ENCODE measurements at regions not wholly inside any gene's neighbourhood (a gene's known extent, or its start where the extent isn't known, plus 50 kb on each side); places are given as distances from the start of the nearest gene placed in this dataset.

- Mint-ChIP-seq H3K4me3 (no peak overlapping the region), H3K27ac (no peak overlapping the region), H3K36me3 (no peaks in the 10 kb centered on the region), H3K27me3 (ENCODE audit: low read depth in 3 of 3) (no peaks in the 10 kb centered on the region), H3K4me1 (no peaks in the 10 kb centered on the region), H3K9me3 (peaks cover 0 to 7% (median 1%) of the 10 kb centered on the region in 7 donors)
- H3K4me2 ChIP-seq (replicated peaks; ENCODE audit: extremely low read depth, low read length, poor library complexity, severe bottlenecking) = no peak overlapping the region
- H3K27ac ChIP-seq (ENCODE audit: low read depth in 1 of 2, low read length in 2 of 2) = no peak overlapping the region
- H3K79me2 ChIP-seq (ENCODE audit: insufficient read depth, low read length) = no peaks in the 10 kb centered on the region
- H3K27me3 ChIP-seq (ENCODE audit: control insufficient read depth in 2 of 2, insufficient read depth in 2 of 2, low read length in 2 of 2) = no peaks in the 10 kb centered on the region
- DNase-seq = no peak
- no peaks in the 10 kb centered on the region for H4K20me1 ChIP-seq (ENCODE audit: insufficient read depth, low read length)
- no peaks in the 10 kb centered on the region for H3K36me3 ChIP-seq (replicated peaks in 1 of 2; ENCODE audit: control insufficient read depth in 1 of 2, insufficient read depth in 2 of 2, low read length in 2 of 2)
- no peak overlapping the region for H3K4me3 ChIP-seq (replicated peaks in 1 of 3; ENCODE audit: low read depth in 2 of 3, low read length in 3 of 3)
- H3K4me1 ChIP-seq (ENCODE audit: control insufficient read depth in 1 of 2, insufficient read depth in 2 of 2, low read length in 2 of 2) = no peaks in the 10 kb centered on the region
- WGBS (ENCODE audit: insufficient coverage) = no CpG with 5 or more reads among the region's 1 CpG
- intact Hi-C loops (cut with micrococcal nuclease) = no loop called here
- no peak overlapping the region for H3K9ac ChIP-seq (ENCODE audit: insufficient read depth, low read length, poor library complexity, severe bottlenecking)
- H2AFZ ChIP-seq (ENCODE audit: insufficient read depth, low read depth, low read length, poor library complexity, severe bottlenecking) = no peak overlapping the region
- TF ChIP-seq, protein P1, sequence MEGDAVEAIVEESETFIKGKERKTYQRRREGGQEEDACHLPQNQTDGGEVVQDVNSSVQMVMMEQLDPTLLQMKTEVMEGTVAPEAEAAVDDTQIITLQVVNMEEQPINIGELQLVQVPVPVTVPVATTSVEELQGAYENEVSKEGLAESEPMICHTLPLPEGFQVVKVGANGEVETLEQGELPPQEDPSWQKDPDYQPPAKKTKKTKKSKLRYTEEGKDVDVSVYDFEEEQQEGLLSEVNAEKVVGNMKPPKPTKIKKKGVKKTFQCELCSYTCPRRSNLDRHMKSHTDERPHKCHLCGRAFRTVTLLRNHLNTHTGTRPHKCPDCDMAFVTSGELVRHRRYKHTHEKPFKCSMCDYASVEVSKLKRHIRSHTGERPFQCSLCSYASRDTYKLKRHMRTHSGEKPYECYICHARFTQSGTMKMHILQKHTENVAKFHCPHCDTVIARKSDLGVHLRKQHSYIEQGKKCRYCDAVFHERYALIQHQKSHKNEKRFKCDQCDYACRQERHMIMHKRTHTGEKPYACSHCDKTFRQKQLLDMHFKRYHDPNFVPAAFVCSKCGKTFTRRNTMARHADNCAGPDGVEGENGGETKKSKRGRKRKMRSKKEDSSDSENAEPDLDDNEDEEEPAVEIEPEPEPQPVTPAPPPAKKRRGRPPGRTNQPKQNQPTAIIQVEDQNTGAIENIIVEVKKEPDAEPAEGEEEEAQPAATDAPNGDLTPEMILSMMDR (IDR thresholded peaks at IDR 0.05) = no peak
- no peaks in the 10 kb centered on the region for H3K9me3 ChIP-seq (replicated peaks in 1 of 2; ENCODE audit: control insufficient read depth in 1 of 2, insufficient read depth in 1 of 2, low read length in 2 of 2)
These were observed 958.7 kb upstream of the FAT3 start for GRCh38 chr11:91265946-91266345.

DNA sequence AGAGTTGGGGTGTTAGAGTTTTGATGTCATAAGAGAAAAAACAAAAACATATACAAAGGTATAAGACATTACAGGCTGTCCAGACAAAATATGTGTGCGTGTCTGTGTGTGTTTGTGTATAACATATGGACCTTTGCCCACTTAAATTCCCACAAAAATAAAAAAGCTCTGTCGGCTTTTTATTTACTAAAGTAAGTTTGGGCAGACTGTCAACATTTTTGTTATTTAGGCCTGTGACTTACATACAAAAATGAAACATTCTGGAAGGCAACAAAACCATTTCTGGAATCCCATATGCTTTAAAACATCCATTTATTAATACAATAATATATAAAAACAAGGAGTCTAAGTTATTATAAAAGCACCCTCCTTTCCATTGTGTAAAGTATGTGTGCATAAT lies 960.1 kb upstream of the FAT3 start:
- TF ChIP-seq, protein P1 (IDR thresholded peaks at IDR 0.05) = no peak
- intact Hi-C loops (cut with micrococcal nuclease) = no loop called here
- H4K20me1 ChIP-seq (ENCODE audit: insufficient read depth, low read length) = no peaks in the 10 kb centered on the region

More for the DNA sequence above, 960.1 kb upstream of the FAT3 start:
- no peaks in the 10 kb centered on the region for H3K9me3 ChIP-seq (replicated peaks in 1 of 2; ENCODE audit: control insufficient read depth in 1 of 2, insufficient read depth in 1 of 2, low read length in 2 of 2)
- H3K36me3 ChIP-seq (replicated peaks in 1 of 2; ENCODE audit: control insufficient read depth in 1 of 2, insufficient read depth in 2 of 2, low read length in 2 of 2) = no peaks in the 10 kb centered on the region
- Mint-ChIP-seq H3K9me3 (peaks cover 0 to 6% (median 0%) of the 10 kb centered on the region in 7 donors), H3K4me1 (no peaks in the 10 kb centered on the region), H3K27me3 (ENCODE audit: low read depth in 3 of 3) (no peaks in the 10 kb centered on the region), H3K4me3 (no peak overlapping the region), H3K36me3 (no peaks in the 10 kb centered on the region), H3K27ac (no peak overlapping the region)
- no peaks in the 10 kb centered on the region for H3K4me1 ChIP-seq (ENCODE audit: control insufficient read depth in 1 of 2, insufficient read depth in 2 of 2, low read length in 2 of 2)
- no peak for DNase-seq
- WGBS (ENCODE audit: insufficient coverage) = no CpG with 5 or more reads among the region's 2 CpGs
- no peak overlapping the region for H3K9ac ChIP-seq (ENCODE audit: insufficient read depth, low read length, poor library complexity, severe bottlenecking)
- H2AFZ ChIP-seq (ENCODE audit: insufficient read depth, low read depth, low read length, poor library complexity, severe bottlenecking) = no peak overlapping the region
- H3K4me3 ChIP-seq (replicated peaks in 1 of 3; ENCODE audit: low read depth in 2 of 3, low read length in 3 of 3) = no peak overlapping the region
- H3K79me2 ChIP-seq (ENCODE audit: insufficient read depth, low read length) = no peaks in the 10 kb centered on the region
- no peaks in the 10 kb centered on the region for H3K27me3 ChIP-seq (ENCODE audit: control insufficient read depth in 2 of 2, insufficient read depth in 2 of 2, low read length in 2 of 2)
- H3K4me2 ChIP-seq (replicated peaks; ENCODE audit: extremely low read depth, low read length, poor library complexity, severe bottlenecking) = no peak overlapping the region
- H3K27ac ChIP-seq (ENCODE audit: low read depth in 1 of 2, low read length in 2 of 2) = no peak overlapping the region

Measured in CD14-positive monocyte (primary cell).